BLaER1 (cell line): ENCODE measurements at regions not wholly inside any gene's neighbourhood (a gene's known extent, or its start where the extent isn't known, plus 50 kb on each side); places are given as distances from the start of the nearest gene placed in this dataset.

Experiments
- H3K27ac ChIP-seq: shearing (Covaris generic); formaldehyde crosslinking; 2 replicates; pipeline ENCODE4 v1.8.1; 2022
- H3K27me3 ChIP-seq: shearing (Covaris generic); formaldehyde crosslinking; 2 replicates; pipeline ENCODE4 v1.8.1; 2022
- H3K36me3 ChIP-seq: shearing (Covaris generic); formaldehyde crosslinking; 2 replicates; pipeline ENCODE4 v1.8.1; 2022
- H3K4me1 ChIP-seq: shearing (Covaris generic); formaldehyde crosslinking; 2 replicates; pipeline ENCODE4 v1.8.1; 2022
- H3K4me2 ChIP-seq: shearing (Covaris generic); formaldehyde crosslinking; 2 replicates; pipeline ENCODE4 v1.8.1; 2022
- H3K4me3 ChIP-seq: shearing (Covaris generic); formaldehyde crosslinking; 2 replicates; pipeline ENCODE4 v1.8.1; 2022
- H3K9ac ChIP-seq: shearing (Covaris generic); formaldehyde crosslinking; 2 replicates; pipeline ENCODE4 v1.8.1; 2022
- H3K9me3 ChIP-seq: shearing (Covaris generic); formaldehyde crosslinking; 2 replicates; pipeline ENCODE4 v1.8.1; 2022
- H4K20me1 ChIP-seq: shearing (Covaris generic); formaldehyde crosslinking; 2 replicates; pipeline ENCODE4 v1.8.1; 2022
- Cebpa-rat ChIP-seq: shearing (Covaris generic); IDR thresholded peaks from 2 replicates; pipeline ENCODE4 v1.8.1; 2022

- Histone ChIP-seq H3K4me3 (no peak overlapping the region), H4K20me1 (no peaks in the 10 kb centered on the region), H3K27me3 (no peaks in the 10 kb centered on the region), H3K9me3 (no peaks in the 10 kb centered on the region), H3K9ac (no peak overlapping the region), H3K36me3 (no peaks in the 10 kb centered on the region), H3K4me1 (no peaks in the 10 kb centered on the region), H3K27ac (no peak overlapping the region), H3K4me2 (no peak overlapping the region)
- no peak for TF ChIP-seq Cebpa-rat
These were observed 289.0 kb downstream of the GLRX3 start for GRCh38 chr10:130425169-130425568.

GRCh38 chr10:130425881-130426435, 289.8 kb downstream of the GLRX3 start:
- H3K9me3 ChIP-seq = no peaks in the 10 kb centered on the region
- no peaks in the 10 kb centered on the region for H3K36me3 ChIP-seq
- no peak for TF ChIP-seq Cebpa-rat
- no peak overlapping the region for H3K9ac ChIP-seq
- H3K4me2 ChIP-seq = no peak overlapping the region
- H4K20me1 ChIP-seq = no peaks in the 10 kb centered on the region
- no peaks in the 10 kb centered on the region for H3K27me3 ChIP-seq
- no peaks in the 10 kb centered on the region for H3K4me1 ChIP-seq
- no peak overlapping the region for H3K27ac ChIP-seq
- no peak overlapping the region for H3K4me3 ChIP-seq

GRCh38 chr10:130427216-130427722, 291.1 kb downstream of the GLRX3 start:
- Histone ChIP-seq H4K20me1 (no peaks in the 10 kb centered on the region), H3K36me3 (no peaks in the 10 kb centered on the region), H3K9ac (no peak overlapping the region), H3K4me2 (no peak overlapping the region), H3K4me1 (no peaks in the 10 kb centered on the region), H3K4me3 (no peak overlapping the region), H3K27ac (no peak overlapping the region), H3K9me3 (no peaks in the 10 kb centered on the region), H3K27me3 (no peaks in the 10 kb centered on the region)
- no peak for TF ChIP-seq Cebpa-rat

GRCh38 chr10:130428936-130429335, 292.7 kb downstream of the GLRX3 start:
- Histone ChIP-seq H3K4me3 (no peak overlapping the region), H4K20me1 (no peaks in the 10 kb centered on the region), H3K9me3 (no peaks in the 10 kb centered on the region), H3K27me3 (no peaks in the 10 kb centered on the region), H3K27ac (no peak overlapping the region), H3K36me3 (no peaks in the 10 kb centered on the region), H3K4me2 (no peak overlapping the region), H3K4me1 (no peaks in the 10 kb centered on the region), H3K9ac (no peak overlapping the region)
- TF ChIP-seq Cebpa-rat = no peak

GRCh38 chr10:130429809-130430208, 293.6 kb downstream of the GLRX3 start:
- Histone ChIP-seq H3K9ac (no peak overlapping the region), H3K4me1 (no peaks in the 10 kb centered on the region), H3K36me3 (no peaks in the 10 kb centered on the region), H3K4me3 (no peak overlapping the region), H3K4me2 (no peak overlapping the region), H3K9me3 (no peaks in the 10 kb centered on the region), H4K20me1 (no peaks in the 10 kb centered on the region), H3K27ac (no peak overlapping the region), H3K27me3 (no peaks in the 10 kb centered on the region)
- no peak for TF ChIP-seq Cebpa-rat

- TF ChIP-seq Cebpa-rat = no peak
- H3K4me1 ChIP-seq = no peaks in the 10 kb centered on the region
- no peak overlapping the region for H3K9ac ChIP-seq
- H4K20me1 ChIP-seq = no peaks in the 10 kb centered on the region
- H3K36me3 ChIP-seq = no peaks in the 10 kb centered on the region
- H3K27me3 ChIP-seq = no peaks in the 10 kb centered on the region; the same call in 1 of the 2 replicates
- no peak overlapping the region for H3K4me3 ChIP-seq
- H3K27ac ChIP-seq = no peak overlapping the region
- no peak overlapping the region for H3K4me2 ChIP-seq
- no peaks in the 10 kb centered on the region for H3K9me3 ChIP-seq
These were observed 294.1 kb downstream of the GLRX3 start for GRCh38 chr10:130430291-130430690.

GRCh38 chr10:130430852-130431704, 294.9 kb downstream of the GLRX3 start:
- no peaks in the 10 kb centered on the region for H3K36me3 ChIP-seq
- no peak overlapping the region for H3K4me3 ChIP-seq
- H3K4me1 ChIP-seq = no peaks in the 10 kb centered on the region
- no peaks in the 10 kb centered on the region; the same call in 1 of the 2 replicates for H3K27me3 ChIP-seq
- no peaks in the 10 kb centered on the region for H3K9me3 ChIP-seq
- no peak overlapping the region for H3K9ac ChIP-seq
- no peak overlapping the region for H3K4me2 ChIP-seq
- no peak overlapping the region for H3K27ac ChIP-seq
- H4K20me1 ChIP-seq = no peaks in the 10 kb centered on the region
- TF ChIP-seq Cebpa-rat = no peak

GRCh38 chr10:130432271-130432670, 296.1 kb downstream of the GLRX3 start:
- no peak for TF ChIP-seq Cebpa-rat
- Histone ChIP-seq H3K9me3 (no peaks in the 10 kb centered on the region), H3K9ac (no peak overlapping the region), H3K4me1 (no peaks in the 10 kb centered on the region), H4K20me1 (no peaks in the 10 kb centered on the region), H3K27ac (no peak overlapping the region), H3K4me2 (no peak overlapping the region), H3K27me3 (no peaks in the 10 kb centered on the region; the same call in 1 of the 2 replicates), H3K36me3 (no peaks in the 10 kb centered on the region), H3K4me3 (no peak overlapping the region)

GRCh38 chr10:130432850-130433249, 296.7 kb downstream of the GLRX3 start:
- no peaks in the 10 kb centered on the region for H3K36me3 ChIP-seq
- H3K27me3 ChIP-seq = no peaks in the 10 kb centered on the region; the same call in 1 of the 2 replicates
- no peak overlapping the region for H3K4me2 ChIP-seq
- no peak overlapping the region for H3K4me3 ChIP-seq
- H3K9ac ChIP-seq = no peak overlapping the region
- no peaks in the 10 kb centered on the region for H4K20me1 ChIP-seq
- H3K27ac ChIP-seq = no peak overlapping the region
- H3K9me3 ChIP-seq = no peaks in the 10 kb centered on the region
- no peaks in the 10 kb centered on the region for H3K4me1 ChIP-seq
- TF ChIP-seq Cebpa-rat = no peak
